SH-SY5Y (cell line): ENCODE measurements at regions not wholly inside any gene's neighbourhood (a gene's known extent, or its start where the extent isn't known, plus 50 kb on each side); places are given as distances from the start of the nearest gene placed in this dataset.

Experiments used
- GATA2 ChIP-seq: IDR thresholded peaks from 2 replicates; pipeline ENCODE4 v1.6.1; 2011; ENCODE audit warnings: mild to moderate bottlenecking, low read depth, low read length
- GATA3 ChIP-seq: IDR thresholded peaks from 2 replicates; pipeline ENCODE4 v1.6.1; 2011; ENCODE audit warnings: low read depth, mild to moderate bottlenecking, low read length, moderate library complexity

GRCh38 chr2:208830203-208830602 lies 423.6 kb downstream of the PTH2R start:
- TF ChIP-seq GATA3 (no peak), GATA2 (no peak)
